OCI-LY3 (cell line): ENCODE measurements at regions not wholly inside any gene's neighbourhood (a gene's known extent, or its start where the extent isn't known, plus 50 kb on each side); places are given as distances from the start of the nearest gene placed in this dataset.

Experiments
- H2AFZ ChIP-seq: fragments of 200-600, 300-600 bp; shearing (Covaris generic); 2 replicates; pipeline ENCODE4 v1.6.0; 2014; ENCODE audit warnings: antibody characterized with exemption, low read depth, low read length
- H3K27ac ChIP-seq: fragments of 200-600, 300-600 bp; sonication (generic); 2 replicates; pipeline ENCODE4 v1.5.1; 2014; ENCODE audit warnings: mild to moderate bottlenecking, low read length, moderate library complexity, mixed read lengths
- H3K27me3 ChIP-seq: fragments of 200-600, 300-600 bp; sonication (generic); 2 replicates; pipeline ENCODE4 v1.6.1; 2014; ENCODE audit warnings: low read depth, low read length, mixed read lengths
- H3K36me3 ChIP-seq: fragments of 200-600, 300-600 bp; sonication (generic); replicated peaks from 2 replicates; pipeline ENCODE3; 2014; ENCODE audit warnings: low read depth, low read length, mixed read lengths
- H3K4me1 ChIP-seq: fragments of 300-600, 200-600 bp; sonication (generic); 2 replicates; pipeline ENCODE4 v1.6.1; 2014; ENCODE audit warnings: low read length, mixed read lengths
- H3K4me2 ChIP-seq: fragments of 200-600, 300-600 bp; sonication (generic); 2 replicates; pipeline ENCODE4 v1.6.1; 2014; ENCODE audit warnings: low read length, mixed read lengths
- H3K4me3 ChIP-seq: fragments of 300-600, 200-600 bp; sonication (generic); 2 replicates; pipeline ENCODE4 v1.5.1; 2014; ENCODE audit warnings: antibody characterized with exemption, mild to moderate bottlenecking, low read length, moderate library complexity
- H3K79me2 ChIP-seq: fragments of 300-600, 200-600 bp; shearing (Covaris generic); 2 replicates; pipeline ENCODE4 v1.6.1; 2014; ENCODE audit warnings: mild to moderate bottlenecking, low read length, mixed read lengths
- H3K9ac ChIP-seq: fragments of 300-600, 200-600 bp; shearing (Covaris generic); 2 replicates; pipeline ENCODE4 v1.6.0; 2014; ENCODE audit warnings: mild to moderate bottlenecking, low read length, moderate library complexity
- H3K9me3 ChIP-seq: fragments of 200-600, 300-600 bp; shearing (Covaris generic); 2 replicates; pipeline ENCODE4 v1.6.1; 2014; ENCODE audit warnings: low read length, mixed read lengths; ENCODE audit not compliant: insufficient read depth
- H4K20me1 ChIP-seq: fragments of 200-600, 300-600 bp; sonication (generic); 2 replicates; pipeline ENCODE4 v1.6.1; 2016; ENCODE audit warnings: low read length, mixed read lengths; ENCODE audit not compliant: insufficient read depth
- EZH2phosphoT487 ChIP-seq: fragments of 200-600 bp; shearing (Covaris generic); IDR thresholded peaks from 2 replicates; pipeline ENCODE4 v1.6.1; 2018; ENCODE audit warnings: antibody characterized with exemption, mixed run types, low read depth
- TF ChIP-seq, protein P1 (sequence below): fragments of 200-600, 300-600 bp; sonication (generic); IDR thresholded peaks from 2 replicates; pipeline ENCODE4 v1.5.1; 2014; ENCODE audit warnings: antibody characterized with exemption, low read length, low read depth

DNA sequence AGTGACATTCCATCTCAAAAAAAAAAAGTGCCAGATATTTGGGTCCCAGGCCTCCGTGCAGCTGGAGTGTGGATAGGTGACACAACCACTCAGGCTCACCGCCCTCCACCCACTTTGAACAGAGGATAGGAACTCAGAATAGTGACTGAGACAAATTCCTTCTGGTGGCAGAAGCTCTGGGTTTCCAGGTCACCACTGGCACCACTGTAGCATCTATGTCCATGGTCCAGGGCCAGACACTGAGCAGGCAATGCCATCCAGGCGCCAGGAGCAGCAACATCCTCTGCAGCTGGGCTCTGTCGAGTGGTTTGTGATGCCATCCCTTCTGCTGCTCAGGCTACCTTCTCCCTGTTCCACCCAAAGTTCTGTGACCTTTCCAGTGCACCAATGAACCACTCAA lies 81.5 kb upstream of the PTPRM start:
- Histone ChIP-seq H4K20me1 (no peaks in the 10 kb centered on the region), H3K27me3 (no peaks in the 10 kb centered on the region), H2AFZ (no peak overlapping the region), H3K4me2 (no peak overlapping the region), H3K27ac (no peak overlapping the region), H3K36me3 (no peaks in the 10 kb centered on the region), H3K4me1 (peaks cover 6% of the 10 kb centered on the region; the same call in 1 of the 2 replicates), H3K9me3 (no peaks in the 10 kb centered on the region), H3K79me2 (no peaks in the 10 kb centered on the region), H3K4me3 (no peak overlapping the region), H3K9ac (no peak overlapping the region)
- TF ChIP-seq EZH2phosphoT487, result no peak
- TF ChIP-seq, protein P1, sequence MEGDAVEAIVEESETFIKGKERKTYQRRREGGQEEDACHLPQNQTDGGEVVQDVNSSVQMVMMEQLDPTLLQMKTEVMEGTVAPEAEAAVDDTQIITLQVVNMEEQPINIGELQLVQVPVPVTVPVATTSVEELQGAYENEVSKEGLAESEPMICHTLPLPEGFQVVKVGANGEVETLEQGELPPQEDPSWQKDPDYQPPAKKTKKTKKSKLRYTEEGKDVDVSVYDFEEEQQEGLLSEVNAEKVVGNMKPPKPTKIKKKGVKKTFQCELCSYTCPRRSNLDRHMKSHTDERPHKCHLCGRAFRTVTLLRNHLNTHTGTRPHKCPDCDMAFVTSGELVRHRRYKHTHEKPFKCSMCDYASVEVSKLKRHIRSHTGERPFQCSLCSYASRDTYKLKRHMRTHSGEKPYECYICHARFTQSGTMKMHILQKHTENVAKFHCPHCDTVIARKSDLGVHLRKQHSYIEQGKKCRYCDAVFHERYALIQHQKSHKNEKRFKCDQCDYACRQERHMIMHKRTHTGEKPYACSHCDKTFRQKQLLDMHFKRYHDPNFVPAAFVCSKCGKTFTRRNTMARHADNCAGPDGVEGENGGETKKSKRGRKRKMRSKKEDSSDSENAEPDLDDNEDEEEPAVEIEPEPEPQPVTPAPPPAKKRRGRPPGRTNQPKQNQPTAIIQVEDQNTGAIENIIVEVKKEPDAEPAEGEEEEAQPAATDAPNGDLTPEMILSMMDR, result no peak

DNA sequence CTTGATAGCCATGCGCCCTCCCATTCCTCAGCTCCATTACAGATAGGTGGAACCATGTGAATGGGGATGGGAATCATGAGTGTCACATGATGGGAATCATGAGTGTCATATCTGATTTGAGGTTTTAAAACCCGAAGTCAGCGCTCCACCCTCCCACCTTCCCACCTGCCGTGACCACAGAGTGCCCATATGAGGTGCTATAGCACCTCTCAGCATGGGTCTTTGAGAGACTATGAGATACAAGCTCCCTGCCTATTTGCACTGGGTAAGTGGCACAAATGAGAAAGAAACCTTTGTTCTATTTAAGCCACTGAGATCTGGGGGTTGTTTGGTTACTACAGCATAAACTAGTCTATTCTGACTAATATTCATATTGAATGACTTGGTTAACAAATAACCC lies 78.5 kb upstream of the PTPRM start:
- Histone ChIP-seq H3K79me2 (no peaks in the 10 kb centered on the region), H3K27me3 (no peaks in the 10 kb centered on the region), H4K20me1 (no peaks in the 10 kb centered on the region), H2AFZ (no peak overlapping the region), H3K9ac (no peak overlapping the region), H3K4me3 (no peak overlapping the region), H3K27ac (no peak overlapping the region), H3K4me1 (peaks cover 6% of the 10 kb centered on the region; the same call in 1 of the 2 replicates), H3K9me3 (no peaks in the 10 kb centered on the region), H3K36me3 (no peaks in the 10 kb centered on the region), H3K4me2 (no peak overlapping the region)
- no peak for TF ChIP-seq EZH2phosphoT487
- TF ChIP-seq, protein P1, result no peak

DNA sequence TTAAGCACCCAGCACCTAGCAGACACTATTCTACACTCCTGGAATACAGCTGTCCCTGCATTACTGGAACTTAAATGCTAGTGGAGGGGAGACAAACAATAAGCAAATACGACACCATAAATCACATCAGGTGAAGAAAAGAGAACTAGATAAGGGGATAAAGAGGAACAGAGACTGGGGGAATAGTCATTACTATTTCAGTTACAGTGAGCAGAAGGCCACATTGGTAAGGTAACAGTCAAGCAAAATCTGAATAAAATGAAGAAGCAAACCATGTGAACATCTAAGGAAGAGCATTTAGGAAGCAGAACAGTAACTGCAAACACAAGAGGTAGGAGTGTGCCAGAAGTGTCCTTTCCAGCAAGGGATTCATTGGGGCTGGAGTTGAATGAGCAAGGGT lies 77.0 kb upstream of the PTPRM start:
- Histone ChIP-seq H2AFZ (no peak overlapping the region), H3K4me1 (peaks cover 6% of the 10 kb centered on the region; the same call in 1 of the 2 replicates), H3K36me3 (no peaks in the 10 kb centered on the region), H3K9me3 (no peaks in the 10 kb centered on the region), H3K27ac (no peak overlapping the region), H3K79me2 (no peaks in the 10 kb centered on the region), H3K4me2 (no peak overlapping the region), H4K20me1 (no peaks in the 10 kb centered on the region), H3K4me3 (no peak overlapping the region), H3K27me3 (no peaks in the 10 kb centered on the region), H3K9ac (no peak overlapping the region)
- TF ChIP-seq, protein P1, result no peak
- TF ChIP-seq EZH2phosphoT487, result no peak

DNA sequence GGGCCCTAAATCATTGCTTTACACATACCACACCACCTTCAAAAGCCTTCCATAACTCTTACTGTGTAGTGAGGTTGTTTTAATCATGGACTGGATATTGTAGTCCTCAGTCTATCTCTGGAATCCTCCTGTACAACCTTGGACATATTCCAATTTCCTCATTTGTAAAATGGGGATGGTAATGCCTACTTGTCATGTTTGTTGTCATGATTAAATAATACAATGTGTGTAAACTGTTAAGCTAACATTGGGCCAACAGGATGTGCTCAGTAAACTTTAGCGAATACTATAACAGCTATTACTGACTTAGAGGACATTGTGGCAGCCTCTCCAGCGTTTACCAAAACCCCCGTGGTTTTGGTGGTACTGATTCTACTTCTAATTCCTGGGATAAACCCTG lies 74.7 kb upstream of the PTPRM start:
- no peaks in the 10 kb centered on the region for H4K20me1 ChIP-seq

More for the DNA sequence above, 74.7 kb upstream of the PTPRM start:
- TF ChIP-seq, protein P1, result no peak
- TF ChIP-seq EZH2phosphoT487, result no peak
- Histone ChIP-seq H3K9ac (no peak overlapping the region), H3K9me3 (no peaks in the 10 kb centered on the region), H3K79me2 (no peaks in the 10 kb centered on the region), H3K36me3 (no peaks in the 10 kb centered on the region), H3K4me2 (no peak overlapping the region), H2AFZ (no peak overlapping the region), H3K27ac (no peak overlapping the region), H3K4me3 (no peak overlapping the region), H3K4me1 (peaks cover 6% of the 10 kb centered on the region; the same call in 1 of the 2 replicates), H3K27me3 (no peaks in the 10 kb centered on the region)
